ENCODE measurements at regions not wholly inside any gene's neighbourhood (a gene's known extent, or its start where the extent isn't known, plus 50 kb on each side); places are given as distances from the start of the nearest gene placed in this dataset.

DNA sequence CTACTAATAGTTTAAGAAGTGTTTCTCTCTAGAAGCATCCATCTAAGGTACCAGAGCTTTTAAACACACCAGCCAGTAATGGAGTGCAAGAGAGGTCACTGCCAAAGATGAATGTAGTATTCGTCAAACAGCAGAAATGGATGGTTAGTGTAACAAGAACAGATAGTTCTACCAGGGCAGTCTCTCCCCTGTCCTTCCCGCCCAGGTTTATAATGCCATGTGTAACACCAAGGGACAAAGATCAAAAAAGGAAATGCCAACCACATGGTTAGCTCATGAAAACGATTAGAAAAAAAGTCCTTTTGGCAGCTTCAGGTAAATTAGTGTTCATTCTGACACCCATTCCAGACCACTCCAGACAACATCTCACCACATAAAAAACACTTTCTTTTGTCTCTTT lies 100.9 kb downstream of the RPS29 start:
- TF ChIP-seq RCOR1 (IDR thresholded peaks at IDR 0.05; ENCODE audit: low read length) (no peak), RAD21 (IDR thresholded peaks at IDR 0.05; ENCODE audit: low read length) (no peak), POLR2AphosphoS5 (IDR thresholded peaks at IDR 0.05; ENCODE audit: low read depth, low read length) (no peak), NFIC (IDR thresholded peaks at IDR 0.05; ENCODE audit: borderline replicate concordance) (no peak)
- TF ChIP-seq, protein P1, sequence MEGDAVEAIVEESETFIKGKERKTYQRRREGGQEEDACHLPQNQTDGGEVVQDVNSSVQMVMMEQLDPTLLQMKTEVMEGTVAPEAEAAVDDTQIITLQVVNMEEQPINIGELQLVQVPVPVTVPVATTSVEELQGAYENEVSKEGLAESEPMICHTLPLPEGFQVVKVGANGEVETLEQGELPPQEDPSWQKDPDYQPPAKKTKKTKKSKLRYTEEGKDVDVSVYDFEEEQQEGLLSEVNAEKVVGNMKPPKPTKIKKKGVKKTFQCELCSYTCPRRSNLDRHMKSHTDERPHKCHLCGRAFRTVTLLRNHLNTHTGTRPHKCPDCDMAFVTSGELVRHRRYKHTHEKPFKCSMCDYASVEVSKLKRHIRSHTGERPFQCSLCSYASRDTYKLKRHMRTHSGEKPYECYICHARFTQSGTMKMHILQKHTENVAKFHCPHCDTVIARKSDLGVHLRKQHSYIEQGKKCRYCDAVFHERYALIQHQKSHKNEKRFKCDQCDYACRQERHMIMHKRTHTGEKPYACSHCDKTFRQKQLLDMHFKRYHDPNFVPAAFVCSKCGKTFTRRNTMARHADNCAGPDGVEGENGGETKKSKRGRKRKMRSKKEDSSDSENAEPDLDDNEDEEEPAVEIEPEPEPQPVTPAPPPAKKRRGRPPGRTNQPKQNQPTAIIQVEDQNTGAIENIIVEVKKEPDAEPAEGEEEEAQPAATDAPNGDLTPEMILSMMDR (IDR thresholded peaks at IDR 0.05), result no peak
- TF ChIP-seq, protein P2, sequence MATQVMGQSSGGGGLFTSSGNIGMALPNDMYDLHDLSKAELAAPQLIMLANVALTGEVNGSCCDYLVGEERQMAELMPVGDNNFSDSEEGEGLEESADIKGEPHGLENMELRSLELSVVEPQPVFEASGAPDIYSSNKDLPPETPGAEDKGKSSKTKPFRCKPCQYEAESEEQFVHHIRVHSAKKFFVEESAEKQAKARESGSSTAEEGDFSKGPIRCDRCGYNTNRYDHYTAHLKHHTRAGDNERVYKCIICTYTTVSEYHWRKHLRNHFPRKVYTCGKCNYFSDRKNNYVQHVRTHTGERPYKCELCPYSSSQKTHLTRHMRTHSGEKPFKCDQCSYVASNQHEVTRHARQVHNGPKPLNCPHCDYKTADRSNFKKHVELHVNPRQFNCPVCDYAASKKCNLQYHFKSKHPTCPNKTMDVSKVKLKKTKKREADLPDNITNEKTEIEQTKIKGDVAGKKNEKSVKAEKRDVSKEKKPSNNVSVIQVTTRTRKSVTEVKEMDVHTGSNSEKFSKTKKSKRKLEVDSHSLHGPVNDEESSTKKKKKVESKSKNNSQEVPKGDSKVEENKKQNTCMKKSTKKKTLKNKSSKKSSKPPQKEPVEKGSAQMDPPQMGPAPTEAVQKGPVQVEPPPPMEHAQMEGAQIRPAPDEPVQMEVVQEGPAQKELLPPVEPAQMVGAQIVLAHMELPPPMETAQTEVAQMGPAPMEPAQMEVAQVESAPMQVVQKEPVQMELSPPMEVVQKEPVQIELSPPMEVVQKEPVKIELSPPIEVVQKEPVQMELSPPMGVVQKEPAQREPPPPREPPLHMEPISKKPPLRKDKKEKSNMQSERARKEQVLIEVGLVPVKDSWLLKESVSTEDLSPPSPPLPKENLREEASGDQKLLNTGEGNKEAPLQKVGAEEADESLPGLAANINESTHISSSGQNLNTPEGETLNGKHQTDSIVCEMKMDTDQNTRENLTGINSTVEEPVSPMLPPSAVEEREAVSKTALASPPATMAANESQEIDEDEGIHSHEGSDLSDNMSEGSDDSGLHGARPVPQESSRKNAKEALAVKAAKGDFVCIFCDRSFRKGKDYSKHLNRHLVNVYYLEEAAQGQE (IDR thresholded peaks at IDR 0.05; ENCODE audit: low read depth, low read length), result no peak

All from SK-N-SH (cell line).